GM12878 (cell line): ENCODE measurements at regions not wholly inside any gene's neighbourhood (a gene's known extent, or its start where the extent isn't known, plus 50 kb on each side); places are given as distances from the start of the nearest gene placed in this dataset.

Experiments
- CHD2 ChIP-seq: IDR thresholded peaks from 2 replicates; pipeline ENCODE4 v1.6.1; 2011; ENCODE audit warnings: low read depth, low read length, improper control_type of control experiment, borderline replicate concordance
- EZH2 ChIP-seq: IDR thresholded peaks from 2 replicates; pipeline ENCODE4 v1.6.1; 2012; ENCODE audit warnings: low read depth, mild to moderate bottlenecking, control low read depth, inconsistent platforms, low read length, borderline replicate concordance; ENCODE audit not compliant: control insufficient read depth
- JUNB ChIP-seq: IDR thresholded peaks from 2 replicates; pipeline ENCODE4 v1.6.1; 2016; ENCODE audit warnings: antibody characterized with exemption, mild to moderate bottlenecking
- KDM1A ChIP-seq: fragments of 200-600 bp; sonication (generic); IDR thresholded peaks from 2 replicates; pipeline ENCODE4 v1.6.1; 2016; ENCODE audit warnings: borderline replicate concordance
- POLR2A ChIP-seq: IDR thresholded peaks from 2 replicates; pipeline ENCODE4 v1.6.1; 2011; ENCODE audit warnings: low read depth, mild to moderate bottlenecking, low read length
- POLR2AphosphoS5 ChIP-seq: IDR thresholded peaks from 2 replicates; pipeline ENCODE4 v1.6.1; 2011; ENCODE audit warnings: mild to moderate bottlenecking, low read length, inconsistent platforms
- TF ChIP-seq, protein P1 (sequence below), 3 experiments: IDR thresholded peaks in 2 of 3; conservative IDR thresholded peaks in 1 of 3; 2 replicates each; pipeline ENCODE4 v1.5.1; 2011; ENCODE audit warnings: low read depth in 3 of 3, low read length in 3 of 3, mild to moderate bottlenecking in 3 of 3, control low read depth in 2 of 3, moderate library complexity in 2 of 3, inconsistent platforms in 1 of 3, mixed read lengths in 1 of 3; ENCODE audit not compliant: control insufficient read depth in 2 of 3, insufficient read depth in 1 of 3; ENCODE audit errors: extremely low read depth in 1 of 3
- TF ChIP-seq, protein P2 (sequence below): IDR thresholded peaks from 2 replicates; pipeline ENCODE4 v1.6.1; 2012; ENCODE audit warnings: low read depth, low read length, improper control_type of control experiment

DNA sequence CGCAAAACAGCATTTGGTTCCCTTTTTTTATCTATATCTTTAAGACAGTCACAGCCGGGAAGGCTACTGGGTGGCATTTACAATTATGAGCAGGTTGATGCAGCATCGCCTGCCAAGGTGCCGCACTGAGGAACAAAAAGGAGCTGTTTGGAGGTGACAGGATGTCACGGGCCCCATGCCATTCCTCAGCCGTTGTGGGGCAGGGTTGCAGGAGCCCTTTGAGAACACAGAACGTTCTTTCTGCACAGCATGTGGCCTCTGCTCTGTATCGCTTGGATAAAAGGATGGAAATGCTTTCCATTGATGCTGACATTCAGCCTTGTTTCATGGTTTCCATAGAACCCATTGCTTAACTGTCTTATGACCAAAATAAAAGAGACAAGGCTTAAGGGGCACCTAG is 141.9 kb upstream of the CDH5 start:
- TF ChIP-seq, protein P1, sequence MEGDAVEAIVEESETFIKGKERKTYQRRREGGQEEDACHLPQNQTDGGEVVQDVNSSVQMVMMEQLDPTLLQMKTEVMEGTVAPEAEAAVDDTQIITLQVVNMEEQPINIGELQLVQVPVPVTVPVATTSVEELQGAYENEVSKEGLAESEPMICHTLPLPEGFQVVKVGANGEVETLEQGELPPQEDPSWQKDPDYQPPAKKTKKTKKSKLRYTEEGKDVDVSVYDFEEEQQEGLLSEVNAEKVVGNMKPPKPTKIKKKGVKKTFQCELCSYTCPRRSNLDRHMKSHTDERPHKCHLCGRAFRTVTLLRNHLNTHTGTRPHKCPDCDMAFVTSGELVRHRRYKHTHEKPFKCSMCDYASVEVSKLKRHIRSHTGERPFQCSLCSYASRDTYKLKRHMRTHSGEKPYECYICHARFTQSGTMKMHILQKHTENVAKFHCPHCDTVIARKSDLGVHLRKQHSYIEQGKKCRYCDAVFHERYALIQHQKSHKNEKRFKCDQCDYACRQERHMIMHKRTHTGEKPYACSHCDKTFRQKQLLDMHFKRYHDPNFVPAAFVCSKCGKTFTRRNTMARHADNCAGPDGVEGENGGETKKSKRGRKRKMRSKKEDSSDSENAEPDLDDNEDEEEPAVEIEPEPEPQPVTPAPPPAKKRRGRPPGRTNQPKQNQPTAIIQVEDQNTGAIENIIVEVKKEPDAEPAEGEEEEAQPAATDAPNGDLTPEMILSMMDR (IDR thresholded peaks at IDR 0.05 in 2 of 3, conservative IDR thresholded peaks at IDR 0.05 in 1 of 3; ENCODE audit: control insufficient read depth in 2 of 3, extremely low read depth in 1 of 3, insufficient read depth in 1 of 3, low read depth in 3 of 3, low read length in 3 of 3) = no peak
- TF ChIP-seq EZH2 (no peak), KDM1A (no peak), CHD2 (no peak), JUNB (no peak), POLR2AphosphoS5 (no peak), POLR2A (no peak)
- TF ChIP-seq, protein P2, sequence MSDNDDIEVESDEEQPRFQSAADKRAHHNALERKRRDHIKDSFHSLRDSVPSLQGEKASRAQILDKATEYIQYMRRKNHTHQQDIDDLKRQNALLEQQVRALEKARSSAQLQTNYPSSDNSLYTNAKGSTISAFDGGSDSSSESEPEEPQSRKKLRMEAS = no peak
